Vagina (tissue), 2 donors: ENCODE measurements at regions not wholly inside any gene's neighbourhood (a gene's known extent, or its start where the extent isn't known, plus 50 kb on each side); places are given as distances from the start of the nearest gene placed in this dataset.

Experiments
- CTCF ChIP-seq, 3 experiments: fragments of 450-650 bp in 2 of 3; fragments of 200-600 bp in 1 of 3; sonication (generic) in 1 of 3; IDR thresholded peaks; one replicate each; pipeline ENCODE4 v1.5.1; 2017 to 2019; ENCODE audit warnings: antibody characterized with exemption in 3 of 3, mild to moderate bottlenecking in 2 of 3, moderate library complexity in 2 of 3
- POLR2A ChIP-seq, 2 donors: fragments of 450-650 bp; IDR thresholded peaks; one replicate each; pipeline ENCODE4 v1.6.1; 2017; ENCODE audit warnings: antibody characterized with exemption in 2 of 2, mild to moderate bottlenecking in 2 of 2, moderate library complexity in 2 of 2
- POLR2AphosphoS5 ChIP-seq, 2 donors: sonication (generic); formaldehyde crosslinking; IDR thresholded peaks; one replicate each; pipeline ENCODE4 v1.9.0; 2017; ENCODE audit warnings: antibody characterized with exemption in 2 of 2, mild to moderate bottlenecking in 2 of 2, low read depth in 1 of 2; ENCODE audit not compliant: insufficient read depth in 1 of 2

GRCh38 chr2:128578406-128579390 lies 260.0 kb upstream of the HS6ST1 start:
- TF ChIP-seq CTCF (IDR thresholded peaks at IDR 0.05): no peak
- no peak for TF ChIP-seq POLR2AphosphoS5 (IDR thresholded peaks at IDR 0.05; ENCODE audit: insufficient read depth in 1 of 2, low read depth in 1 of 2)
- no peak for TF ChIP-seq POLR2A (IDR thresholded peaks at IDR 0.05)
